ENCODE measurements at regions not wholly inside any gene's neighbourhood (a gene's known extent, or its start where the extent isn't known, plus 50 kb on each side); places are given as distances from the start of the nearest gene placed in this dataset.

- TF ChIP-seq, protein P1, sequence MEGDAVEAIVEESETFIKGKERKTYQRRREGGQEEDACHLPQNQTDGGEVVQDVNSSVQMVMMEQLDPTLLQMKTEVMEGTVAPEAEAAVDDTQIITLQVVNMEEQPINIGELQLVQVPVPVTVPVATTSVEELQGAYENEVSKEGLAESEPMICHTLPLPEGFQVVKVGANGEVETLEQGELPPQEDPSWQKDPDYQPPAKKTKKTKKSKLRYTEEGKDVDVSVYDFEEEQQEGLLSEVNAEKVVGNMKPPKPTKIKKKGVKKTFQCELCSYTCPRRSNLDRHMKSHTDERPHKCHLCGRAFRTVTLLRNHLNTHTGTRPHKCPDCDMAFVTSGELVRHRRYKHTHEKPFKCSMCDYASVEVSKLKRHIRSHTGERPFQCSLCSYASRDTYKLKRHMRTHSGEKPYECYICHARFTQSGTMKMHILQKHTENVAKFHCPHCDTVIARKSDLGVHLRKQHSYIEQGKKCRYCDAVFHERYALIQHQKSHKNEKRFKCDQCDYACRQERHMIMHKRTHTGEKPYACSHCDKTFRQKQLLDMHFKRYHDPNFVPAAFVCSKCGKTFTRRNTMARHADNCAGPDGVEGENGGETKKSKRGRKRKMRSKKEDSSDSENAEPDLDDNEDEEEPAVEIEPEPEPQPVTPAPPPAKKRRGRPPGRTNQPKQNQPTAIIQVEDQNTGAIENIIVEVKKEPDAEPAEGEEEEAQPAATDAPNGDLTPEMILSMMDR (IDR thresholded peaks at IDR 0.05) = no peak
- TF ChIP-seq EP300 (IDR thresholded peaks at IDR 0.05) (no peak), POLR2A (IDR thresholded peaks at IDR 0.05) (no peak)
Observed at GRCh38 chr12:43292699-43293098, 259.3 kb downstream of the ADAMTS20 start.

All from tibial nerve (tissue), 4 donors.